Non-pigmented ciliary epithelial cell (primary cell): ENCODE measurements at regions not wholly inside any gene's neighbourhood (a gene's known extent, or its start where the extent isn't known, plus 50 kb on each side); places are given as distances from the start of the nearest gene placed in this dataset.
A peak's percentile ranks its signal among the peaks of the same experiment; 100 is the strongest.
"Not testable (repeated sequence)": the region's sequence is repeated elsewhere in the genome, so short reads cannot be mapped to it uniquely, and the experiment has no call there.

ENCODE experiments used
- DNase-seq: peaks from one replicate; pipeline ENCODE4 v3.0.0-alpha.2; 2010; ENCODE audit warnings: low read depth

DNA sequence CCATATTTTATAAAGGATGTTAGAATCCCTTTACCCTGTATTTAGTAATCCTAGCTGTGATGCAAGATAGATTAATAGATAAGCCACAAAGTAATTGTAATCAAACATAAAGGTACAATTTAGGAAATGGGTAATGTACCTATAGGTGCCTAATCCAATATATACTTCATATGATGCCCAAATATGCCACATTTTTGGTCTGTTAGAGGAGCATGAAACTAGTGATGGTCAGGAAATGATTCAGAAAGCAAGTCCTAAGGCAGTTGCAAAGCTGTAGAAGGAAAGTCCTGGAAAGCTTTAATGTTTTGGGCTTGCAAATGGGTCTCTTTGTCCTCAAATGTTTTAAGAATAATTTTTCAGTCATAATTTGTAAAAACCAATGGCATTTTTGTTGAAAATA, 76.6 kb upstream of the PTPRK start:
- DNase-seq, result no peak

DNA sequence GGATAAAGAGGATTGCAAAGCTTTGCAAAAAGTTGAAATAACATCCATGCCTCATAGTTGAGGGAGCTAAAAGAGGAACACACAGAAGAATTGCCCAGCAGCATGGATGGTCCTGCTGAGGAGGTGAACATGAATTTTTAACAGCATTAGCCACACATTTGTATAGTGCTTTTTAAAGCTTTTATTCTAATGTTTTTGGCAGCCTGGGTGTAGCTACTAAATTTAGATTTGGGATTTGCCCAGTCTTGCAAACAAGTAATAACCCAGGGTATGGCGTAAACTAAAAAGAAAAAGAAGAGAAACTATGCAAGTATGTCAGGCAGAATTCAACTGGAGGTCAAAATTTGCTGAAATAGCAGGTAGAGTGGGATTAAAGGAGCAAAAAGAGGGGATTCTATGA, 75.1 kb upstream of the PTPRK start:
- DNase-seq, result no peak

DNA sequence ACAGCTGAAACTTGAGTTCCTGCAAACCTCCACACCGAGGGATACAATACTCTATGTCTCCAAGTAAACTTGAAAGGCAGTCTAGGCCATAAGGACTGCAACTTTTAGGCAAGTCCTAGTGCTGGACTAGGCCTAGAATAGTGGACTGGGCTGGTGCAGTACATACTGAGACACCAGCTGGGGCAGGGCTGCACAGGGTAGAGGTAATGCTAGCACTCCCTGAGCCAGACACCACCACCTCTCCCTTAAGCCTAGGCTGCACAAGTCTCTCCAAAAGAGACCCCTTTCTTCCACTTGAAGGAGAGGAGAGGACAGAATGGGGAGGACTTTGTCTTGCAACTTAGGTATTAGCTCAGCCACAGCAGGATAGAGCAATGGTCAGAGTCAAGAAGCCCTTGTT, 65.7 kb upstream of the PTPRK start:
- no peak for DNase-seq

DNA sequence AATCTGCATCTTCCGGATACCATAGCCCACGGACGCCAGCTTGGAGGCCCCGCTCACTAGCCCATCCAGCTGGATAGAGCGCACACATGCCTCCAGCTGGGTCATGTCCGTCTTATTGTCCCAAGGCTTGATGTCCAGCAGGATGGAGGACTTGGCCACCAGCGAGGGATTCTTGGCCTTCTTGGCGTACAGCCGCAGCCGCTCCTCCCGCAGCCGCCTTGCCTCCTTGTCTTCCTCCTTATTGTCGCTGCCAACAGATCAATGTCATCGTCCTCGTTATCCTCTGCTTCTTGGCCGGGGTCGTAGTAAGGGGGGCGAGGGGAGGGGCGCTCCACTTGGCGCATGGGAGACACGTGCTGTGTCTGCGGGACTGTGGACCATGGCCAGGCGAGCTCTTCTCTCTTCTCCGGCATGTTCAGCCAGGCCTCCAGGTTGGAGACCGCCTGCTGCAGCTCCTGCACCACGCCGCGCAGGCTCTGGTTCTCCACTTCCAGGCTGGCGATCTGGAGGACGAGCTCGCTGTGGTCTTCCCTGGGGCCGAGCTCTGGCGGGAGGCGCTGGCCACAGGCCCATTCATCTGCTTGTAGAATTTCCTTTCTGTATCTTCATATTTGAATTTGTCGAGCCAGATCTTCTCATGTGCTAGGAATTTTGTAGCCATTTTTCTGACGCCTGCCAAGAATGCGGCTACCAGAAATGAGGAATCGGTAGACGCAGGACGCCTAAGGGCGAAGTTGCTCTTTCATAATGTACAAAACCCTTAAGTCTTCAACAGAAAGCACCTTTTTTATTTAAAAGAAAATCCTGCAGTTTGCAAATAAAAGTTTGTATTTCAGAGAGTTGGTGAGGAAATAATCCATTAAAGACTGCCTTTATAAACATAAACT, 60.1 kb upstream of the PTPRK start:
- DNase-seq, result no peak

DNA sequence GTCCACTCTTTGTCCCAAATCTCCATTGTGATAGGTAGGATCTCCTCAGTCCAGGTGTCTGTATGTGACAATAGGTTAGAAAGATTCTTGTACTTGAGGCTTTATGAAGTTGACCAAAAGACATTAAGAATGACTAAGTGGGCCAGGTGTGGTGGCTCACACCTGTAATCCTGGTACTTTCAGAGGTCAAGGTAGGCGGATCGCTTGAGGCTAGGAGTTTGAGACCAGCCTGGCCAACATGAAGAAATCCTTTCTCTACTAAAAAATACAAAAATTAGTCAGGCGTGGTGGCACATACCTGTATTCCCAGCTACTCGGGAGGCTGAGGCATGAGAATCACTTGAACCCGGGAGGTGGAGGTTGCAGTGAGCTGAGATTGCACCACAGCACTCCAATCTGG, 54.9 kb upstream of the PTPRK start:
- DNase-seq, result not testable (repeated sequence)

DNA sequence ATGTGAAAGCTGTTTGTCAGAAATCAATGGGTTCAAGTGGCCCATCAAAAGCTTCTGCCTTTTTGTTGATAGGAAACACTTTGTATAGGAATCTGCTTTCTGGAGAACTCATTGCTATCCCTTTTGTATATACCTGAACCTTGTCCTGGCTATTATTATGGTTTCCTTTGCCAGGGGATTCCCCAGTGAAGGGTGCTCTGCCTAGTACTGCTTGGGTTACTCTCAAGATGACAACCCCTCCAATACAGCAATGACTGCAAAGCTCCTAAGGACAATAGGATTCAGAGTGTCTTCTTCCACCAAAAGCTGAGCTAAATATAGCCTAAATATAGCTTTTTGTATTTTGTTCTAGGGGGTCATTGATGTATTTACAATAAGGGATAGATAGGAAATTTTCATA, 54.0 kb upstream of the PTPRK start:
- DNase-seq, result no peak

DNA sequence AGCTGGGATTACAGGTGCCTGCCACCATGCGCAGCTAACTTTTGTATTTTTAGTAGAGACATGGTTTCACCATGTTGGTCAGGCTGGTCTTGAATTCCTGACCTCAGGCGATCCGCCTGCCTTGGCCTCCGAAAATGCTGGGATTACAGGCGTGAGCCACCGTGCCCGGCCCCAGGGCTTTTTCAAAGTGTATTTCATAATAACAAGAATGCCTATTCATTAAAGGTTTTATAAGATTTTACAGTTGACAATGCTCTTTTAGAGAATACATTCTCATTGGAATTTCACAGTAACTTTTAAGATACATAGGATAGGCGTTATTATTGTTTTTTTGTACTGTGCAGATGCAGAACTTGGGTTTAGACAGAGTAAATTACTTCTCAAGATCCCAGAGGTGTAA, 52.6 kb upstream of the PTPRK start:
- no peak for DNase-seq

DNA sequence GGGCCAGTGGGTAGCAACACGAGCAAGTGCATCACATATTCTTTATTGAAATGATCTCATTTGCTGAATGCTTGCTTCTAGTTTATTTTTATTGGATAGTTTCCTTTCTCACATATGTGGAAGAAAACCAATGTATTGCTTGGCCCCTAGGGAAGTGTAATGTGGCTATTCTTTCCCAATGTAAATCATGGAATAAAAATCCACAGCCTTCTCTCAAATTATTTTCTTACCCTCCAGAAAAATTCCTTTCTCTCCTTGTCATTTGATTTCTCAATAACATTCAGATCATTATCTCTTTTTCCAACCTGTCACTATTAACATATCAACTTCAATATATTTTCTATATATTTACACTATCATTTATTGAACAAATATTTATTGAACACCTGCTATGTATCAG, 51.9 kb upstream of the PTPRK start:
- DNase-seq, result no peak

DNA sequence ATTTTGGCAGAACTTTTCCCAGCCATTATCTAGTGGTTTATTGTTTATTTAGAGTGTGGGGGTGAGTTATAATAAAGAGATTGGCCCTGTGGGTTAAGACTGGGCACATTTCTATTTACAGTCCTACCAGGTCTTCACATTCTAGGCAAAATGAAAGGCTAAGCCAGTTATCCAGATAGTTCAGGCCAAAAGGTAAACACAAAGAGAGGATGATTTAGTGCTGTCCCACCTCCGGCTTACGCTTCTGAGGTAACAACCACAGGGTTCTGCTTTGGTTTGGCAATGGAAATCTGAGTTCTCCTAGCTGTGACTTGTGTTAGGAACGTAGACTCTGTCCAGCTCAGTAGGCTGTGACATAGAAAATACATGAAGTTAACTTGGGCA, 50.3 kb upstream of the PTPRK start:
- no peak for DNase-seq

DNA sequence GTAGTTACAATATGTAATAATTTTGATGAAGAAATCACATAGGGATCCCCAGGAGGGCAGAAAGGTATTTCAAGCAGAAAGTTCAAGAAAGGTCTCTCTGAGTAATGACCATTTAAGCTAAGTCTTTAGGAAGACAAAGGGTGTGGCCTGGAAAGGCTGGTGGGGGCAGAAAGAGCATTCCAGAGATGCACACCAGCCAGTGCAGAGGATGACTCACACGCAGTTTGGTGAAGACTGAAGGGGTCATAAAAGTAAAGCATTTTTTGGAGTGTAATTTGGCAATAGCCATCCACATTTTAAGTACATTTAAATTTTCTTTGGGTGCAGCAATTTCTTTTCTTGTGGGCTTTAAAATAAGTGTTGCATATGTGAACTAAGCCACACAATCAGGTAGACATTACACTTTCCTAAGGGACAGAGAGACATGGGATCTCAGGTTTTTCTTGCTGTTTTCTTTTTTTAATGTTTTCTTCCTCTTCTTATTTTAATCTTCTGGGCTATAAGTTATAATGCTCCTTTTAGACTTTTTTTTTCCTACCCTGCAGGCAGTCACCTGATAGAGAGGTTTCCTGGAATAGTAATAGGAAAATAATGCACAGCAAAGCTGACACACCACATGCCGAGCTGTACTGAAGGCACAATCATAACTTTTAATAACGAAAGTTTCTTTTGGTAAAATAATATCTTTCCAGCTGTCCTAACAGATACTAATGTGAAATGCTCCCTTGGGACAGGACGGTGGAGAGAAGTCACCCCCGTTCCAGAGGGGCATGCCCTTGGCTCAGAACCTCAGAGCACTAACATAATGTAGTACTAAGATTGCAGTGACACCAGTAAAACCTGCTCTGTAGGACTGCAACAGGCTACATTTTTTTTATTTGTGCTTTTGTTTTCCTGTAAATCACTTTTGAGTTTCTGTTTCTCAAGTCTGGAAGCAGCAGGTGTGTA, 49.6 kb upstream of the PTPRK start:
- DNase-seq, result peak; percentile 55
